ENCODE measurements at regions not wholly inside any gene's neighbourhood (a gene's known extent, or its start where the extent isn't known, plus 50 kb on each side); places are given as distances from the start of the nearest gene placed in this dataset.

GRCh38 chr7:54824655-54825054, 65.6 kb upstream of the SEC61G start:
- Histone ChIP-seq H3K4me3 (ENCODE audit: low read depth in 1 of 3, low read length in 3 of 3) (no peak overlapping the region), H3K27me3 (ENCODE audit: control insufficient read depth in 3 of 3, insufficient read depth in 3 of 3, low read length in 3 of 3) (no peaks in the 10 kb centered on the region), H3K4me1 (ENCODE audit: control insufficient read depth in 3 of 3, insufficient read depth in 2 of 3, low read depth in 1 of 3, low read length in 2 of 3) (no peaks in the 10 kb centered on the region), H3K36me3 (ENCODE audit: control insufficient read depth in 3 of 3, insufficient read depth in 2 of 3, low read depth in 1 of 3, low read length in 3 of 3) (no peaks in the 10 kb centered on the region), H3K9me3 (ENCODE audit: control insufficient read depth in 2 of 2, insufficient read depth in 1 of 2, low read depth in 1 of 2, low read length in 1 of 2) (no peaks in the 10 kb centered on the region), H3K27ac (ENCODE audit: low read depth in 1 of 3, low read length in 2 of 3) (no peak overlapping the region)
- no peak for FAIRE-seq
- no peak for DNase-seq
- whole genome bisulfite sequencing, 3 donors, result 83 to 91% (median 83%) methylated on average over 1 of the region's 1 CpG

DNA sequence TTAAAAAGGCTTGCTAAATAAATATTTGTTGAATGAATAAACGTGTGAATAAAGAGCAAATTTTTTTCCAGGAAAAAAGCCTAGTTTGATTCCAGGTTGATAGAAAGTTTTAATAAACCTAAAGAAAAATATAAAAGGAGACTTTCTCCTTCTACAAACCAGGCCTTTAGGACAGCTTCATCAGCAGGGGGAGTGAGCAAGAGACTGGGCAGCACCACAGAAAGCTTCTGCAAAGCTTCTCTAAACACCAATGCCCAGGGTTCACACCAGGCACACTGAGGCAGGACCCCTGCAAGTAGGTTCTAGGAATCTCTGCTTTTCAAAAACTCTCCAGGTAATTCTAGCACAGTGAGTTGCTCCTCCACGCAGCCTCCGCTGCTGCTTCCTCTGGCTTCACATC, 66.4 kb upstream of the SEC61G start:
- WGBS, 3 donors, result 78 to 82% (median 79%) methylated on average over 3 of the region's 3 CpGs
- H3K36me3 ChIP-seq (ENCODE audit: control insufficient read depth in 3 of 3, insufficient read depth in 2 of 3, low read depth in 1 of 3, low read length in 3 of 3), result no peaks in the 10 kb centered on the region
- H3K4me1 ChIP-seq (ENCODE audit: control insufficient read depth in 3 of 3, insufficient read depth in 2 of 3, low read depth in 1 of 3, low read length in 2 of 3), result no peaks in the 10 kb centered on the region
- DNase-seq, result no peak
- FAIRE-seq, result no peak
- no peak overlapping the region for H3K4me3 ChIP-seq (ENCODE audit: low read depth in 1 of 3, low read length in 3 of 3)
- no peak overlapping the region for H3K27ac ChIP-seq (ENCODE audit: low read depth in 1 of 3, low read length in 2 of 3)
- no peaks in the 10 kb centered on the region for H3K9me3 ChIP-seq (ENCODE audit: control insufficient read depth in 2 of 2, insufficient read depth in 1 of 2, low read depth in 1 of 2, low read length in 1 of 2)
- H3K27me3 ChIP-seq (ENCODE audit: control insufficient read depth in 3 of 3, insufficient read depth in 3 of 3, low read length in 3 of 3), result no peaks in the 10 kb centered on the region

DNA sequence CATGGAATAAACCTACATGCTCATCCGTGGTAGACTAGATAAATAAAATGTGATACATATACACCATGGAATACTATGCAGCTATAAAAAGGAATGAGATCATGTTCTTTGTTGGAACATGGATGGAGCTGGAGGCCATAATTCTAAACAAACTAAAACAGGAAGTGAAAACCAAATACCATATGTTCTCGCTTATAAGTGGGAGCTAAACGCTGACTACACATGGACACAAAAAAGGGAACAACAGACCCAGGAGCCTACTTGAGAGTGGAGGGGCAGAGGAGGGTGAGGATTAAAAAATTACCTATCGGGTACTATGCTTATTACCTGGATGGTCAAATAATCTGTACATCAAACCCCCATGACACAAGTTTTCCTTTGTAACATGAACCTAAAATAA, 68.7 kb upstream of the SEC61G start:
- no peaks in the 10 kb centered on the region for H3K36me3 ChIP-seq (ENCODE audit: control insufficient read depth in 3 of 3, insufficient read depth in 2 of 3, low read depth in 1 of 3, low read length in 3 of 3)

DNA sequence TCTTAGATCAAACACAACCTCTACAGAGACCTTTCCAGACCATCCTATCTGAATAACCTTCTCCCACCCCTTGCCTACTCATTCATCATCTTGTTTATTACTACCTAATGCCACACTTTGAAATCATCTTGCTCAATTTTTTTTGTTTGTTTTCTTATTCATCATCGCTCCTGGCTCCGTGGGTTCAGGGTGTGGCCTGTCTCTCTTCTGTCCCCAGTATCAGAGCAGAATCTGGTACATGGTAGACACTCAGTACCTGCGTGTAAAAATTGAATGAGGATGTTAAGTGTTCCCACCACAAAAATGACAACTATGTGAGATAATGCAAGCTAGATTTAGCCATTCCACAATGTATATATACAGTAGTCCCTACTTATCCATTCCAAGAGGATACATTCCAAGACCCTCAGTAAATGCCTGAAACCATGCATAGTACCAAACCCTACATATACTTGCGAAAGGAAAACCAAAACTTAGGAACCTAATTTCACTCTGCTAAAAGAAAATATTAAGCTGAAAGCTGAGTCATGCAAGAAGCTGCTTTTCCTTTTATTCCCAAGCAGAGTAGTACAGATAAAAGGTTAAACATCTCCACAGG, 72.1 kb upstream of the SEC61G start:
- DNase-seq, result no peak
- H3K27me3 ChIP-seq (ENCODE audit: control insufficient read depth in 3 of 3, insufficient read depth in 3 of 3, low read length in 3 of 3), result no peaks in the 10 kb centered on the region
- WGBS, 3 donors, result 56 to 76% (median 60%) methylated on average over 4 of the region's 4 CpGs
- no peak overlapping the region for H3K27ac ChIP-seq (ENCODE audit: low read depth in 1 of 3, low read length in 2 of 3)
- H3K36me3 ChIP-seq (ENCODE audit: control insufficient read depth in 3 of 3, insufficient read depth in 2 of 3, low read depth in 1 of 3, low read length in 3 of 3), result no peaks in the 10 kb centered on the region
- H3K4me3 ChIP-seq (ENCODE audit: low read depth in 1 of 3, low read length in 3 of 3), result no peak overlapping the region
- no peaks in the 10 kb centered on the region for H3K4me1 ChIP-seq (ENCODE audit: control insufficient read depth in 3 of 3, insufficient read depth in 2 of 3, low read depth in 1 of 3, low read length in 2 of 3)
- no peak for FAIRE-seq
- no peaks in the 10 kb centered on the region for H3K9me3 ChIP-seq (ENCODE audit: control insufficient read depth in 2 of 2, insufficient read depth in 1 of 2, low read depth in 1 of 2, low read length in 1 of 2)

More for the DNA sequence above, 68.7 kb upstream of the SEC61G start:
- no peak for FAIRE-seq
- H3K4me3 ChIP-seq (ENCODE audit: low read depth in 1 of 3, low read length in 3 of 3), result no peak overlapping the region
- no peak overlapping the region for H3K27ac ChIP-seq (ENCODE audit: low read depth in 1 of 3, low read length in 2 of 3)
- no peaks in the 10 kb centered on the region for H3K9me3 ChIP-seq (ENCODE audit: control insufficient read depth in 2 of 2, insufficient read depth in 1 of 2, low read depth in 1 of 2, low read length in 1 of 2)
- 78 to 90% (median 81%) methylated on average over 4 of the region's 4 CpGs for WGBS, 3 donors
- no peaks in the 10 kb centered on the region for H3K4me1 ChIP-seq (ENCODE audit: control insufficient read depth in 3 of 3, insufficient read depth in 2 of 3, low read depth in 1 of 3, low read length in 2 of 3)
- DNase-seq, result no peak
- H3K27me3 ChIP-seq (ENCODE audit: control insufficient read depth in 3 of 3, insufficient read depth in 3 of 3, low read length in 3 of 3), result no peaks in the 10 kb centered on the region

- H3K4me1 ChIP-seq (ENCODE audit: control insufficient read depth in 3 of 3, insufficient read depth in 2 of 3, low read depth in 1 of 3, low read length in 2 of 3), result no peaks in the 10 kb centered on the region
- H3K36me3 ChIP-seq (ENCODE audit: control insufficient read depth in 3 of 3, insufficient read depth in 2 of 3, low read depth in 1 of 3, low read length in 3 of 3), result no peaks in the 10 kb centered on the region
- FAIRE-seq (no peak), DNase-seq (no peak)
- no peak overlapping the region for H3K27ac ChIP-seq (ENCODE audit: low read depth in 1 of 3, low read length in 2 of 3)
- 66 to 73% (median 71%) methylated on average over 7 of the region's 7 CpGs for WGBS, 3 donors
- no peaks in the 10 kb centered on the region for H3K9me3 ChIP-seq (ENCODE audit: control insufficient read depth in 2 of 2, insufficient read depth in 1 of 2, low read depth in 1 of 2, low read length in 1 of 2)
- no peak overlapping the region for H3K4me3 ChIP-seq (ENCODE audit: low read depth in 1 of 3, low read length in 3 of 3)
- no peaks in the 10 kb centered on the region for H3K27me3 ChIP-seq (ENCODE audit: control insufficient read depth in 3 of 3, insufficient read depth in 3 of 3, low read length in 3 of 3)
These were observed 72.7 kb upstream of the SEC61G start for GRCh38 chr7:54831644-54832095.

- FAIRE-seq, result no peak
- 92 to 95% (median 93%) methylated on average over 39 of the region's 39 CpGs for WGBS, 3 donors
- H3K9me3 ChIP-seq (ENCODE audit: control insufficient read depth in 2 of 2, insufficient read depth in 1 of 2, low read depth in 1 of 2, low read length in 1 of 2), result no peaks in the 10 kb centered on the region
These were observed 74.0 kb upstream of the SEC61G start for GRCh38 chr7:54833001-54833467.

DNA sequence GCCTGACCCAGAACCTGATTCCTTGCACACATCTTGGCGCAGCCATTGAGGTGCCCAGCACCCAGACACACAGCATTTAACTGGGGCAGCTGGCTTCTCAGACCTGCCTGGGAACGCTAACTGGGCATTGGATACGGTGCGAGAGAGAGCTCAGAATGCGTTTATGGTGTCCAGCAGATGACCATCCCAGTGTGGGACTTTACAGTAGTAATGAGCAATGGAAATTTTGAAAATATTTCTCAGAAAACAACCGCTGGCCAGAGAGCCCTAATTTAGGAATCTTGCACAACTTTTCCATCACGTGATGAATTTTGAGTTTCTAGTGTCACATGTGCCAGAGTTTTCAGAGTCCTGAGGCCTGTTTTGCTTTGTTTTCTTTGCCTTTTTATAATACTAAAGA, 78.2 kb upstream of the SEC61G start:
- no peaks in the 10 kb centered on the region for H3K9me3 ChIP-seq (ENCODE audit: control insufficient read depth in 2 of 2, insufficient read depth in 1 of 2, low read depth in 1 of 2, low read length in 1 of 2)
- no peak overlapping the region for H3K4me3 ChIP-seq (ENCODE audit: low read depth in 1 of 3, low read length in 3 of 3)
- no peaks in the 10 kb centered on the region for H3K36me3 ChIP-seq (ENCODE audit: control insufficient read depth in 3 of 3, insufficient read depth in 2 of 3, low read depth in 1 of 3, low read length in 3 of 3)
- no peak for FAIRE-seq
- H3K27ac ChIP-seq (ENCODE audit: low read depth in 1 of 3, low read length in 2 of 3), result no peak overlapping the region
- H3K4me1 ChIP-seq (ENCODE audit: control insufficient read depth in 3 of 3, insufficient read depth in 2 of 3, low read depth in 1 of 3, low read length in 2 of 3), result no peaks in the 10 kb centered on the region
- no peak for DNase-seq
- whole genome bisulfite sequencing, 3 donors, result 80 to 92% (median 86%) methylated on average over 7 of the region's 7 CpGs
- H3K27me3 ChIP-seq (ENCODE audit: control insufficient read depth in 3 of 3, insufficient read depth in 3 of 3, low read length in 3 of 3), result no peaks in the 10 kb centered on the region

More at GRCh38 chr7:54833001-54833467, 74.0 kb upstream of the SEC61G start:
- Histone ChIP-seq H3K27me3 (ENCODE audit: control insufficient read depth in 3 of 3, insufficient read depth in 3 of 3, low read length in 3 of 3) (no peaks in the 10 kb centered on the region), H3K4me3 (ENCODE audit: low read depth in 1 of 3, low read length in 3 of 3) (no peak overlapping the region), H3K27ac (ENCODE audit: low read depth in 1 of 3, low read length in 2 of 3) (no peak overlapping the region), H3K4me1 (ENCODE audit: control insufficient read depth in 3 of 3, insufficient read depth in 2 of 3, low read depth in 1 of 3, low read length in 2 of 3) (no peaks in the 10 kb centered on the region), H3K36me3 (ENCODE audit: control insufficient read depth in 3 of 3, insufficient read depth in 2 of 3, low read depth in 1 of 3, low read length in 3 of 3) (no peaks in the 10 kb centered on the region)
- no peak for DNase-seq

DNA sequence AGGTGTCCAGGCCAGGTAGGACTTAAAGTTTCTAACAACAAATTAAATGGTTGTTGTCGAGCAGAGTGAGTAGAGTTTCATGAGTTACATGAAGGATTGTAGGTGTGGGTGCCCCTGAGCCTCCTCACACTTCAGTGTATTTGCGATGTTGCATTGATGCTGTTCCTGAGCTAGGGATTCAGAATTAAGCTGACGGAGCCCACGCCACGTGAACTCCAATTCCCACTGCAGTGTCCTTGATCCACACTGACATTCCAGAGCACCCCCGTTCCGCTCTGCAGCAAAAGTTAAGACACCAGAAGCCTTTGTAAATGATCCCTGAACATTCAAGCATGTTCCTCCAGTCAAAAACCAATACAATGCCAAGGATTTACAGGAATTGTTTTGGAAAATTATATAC, 78.8 kb upstream of the SEC61G start:
- 80 to 93% (median 91%) methylated on average over 7 of the region's 7 CpGs for WGBS, 3 donors
- FAIRE-seq (no peak), DNase-seq (no peak)
- Histone ChIP-seq H3K4me1 (ENCODE audit: control insufficient read depth in 3 of 3, insufficient read depth in 2 of 3, low read depth in 1 of 3, low read length in 2 of 3) (no peaks in the 10 kb centered on the region), H3K9me3 (ENCODE audit: control insufficient read depth in 2 of 2, insufficient read depth in 1 of 2, low read depth in 1 of 2, low read length in 1 of 2) (no peaks in the 10 kb centered on the region), H3K4me3 (ENCODE audit: low read depth in 1 of 3, low read length in 3 of 3) (no peak overlapping the region), H3K27me3 (ENCODE audit: control insufficient read depth in 3 of 3, insufficient read depth in 3 of 3, low read length in 3 of 3) (no peaks in the 10 kb centered on the region), H3K27ac (ENCODE audit: low read depth in 1 of 3, low read length in 2 of 3) (no peak overlapping the region), H3K36me3 (ENCODE audit: control insufficient read depth in 3 of 3, insufficient read depth in 2 of 3, low read depth in 1 of 3, low read length in 3 of 3) (no peaks in the 10 kb centered on the region)
